H9 (cell line): ENCODE measurements at regions not wholly inside any gene's neighbourhood (a gene's known extent, or its start where the extent isn't known, plus 50 kb on each side); places are given as distances from the start of the nearest gene placed in this dataset.

ENCODE experiments used
- DNase-seq: peaks from one replicate; pipeline ENCODE4 v3.0.0-alpha.2; 2017
- H2AFZ ChIP-seq: one replicate; pipeline ENCODE4 v1.6.1; 2013; ENCODE audit warnings: mild to moderate bottlenecking, low read length, control low read depth, moderate library complexity
- H2AK5ac ChIP-seq: 2 replicates; pipeline ENCODE4 v1.6.1; 2013; ENCODE audit warnings: low read length, control low read depth, mixed read lengths; ENCODE audit not compliant: insufficient read length
- H2BK120ac ChIP-seq: one replicate; pipeline ENCODE4 v1.6.1; 2013; ENCODE audit warnings: low read depth, mild to moderate bottlenecking, low read length, control low read depth, inconsistent platforms; ENCODE audit not compliant: poor library complexity, severe bottlenecking
- H2BK12ac ChIP-seq: 2 replicates; pipeline ENCODE4 v1.6.1; 2013; ENCODE audit warnings: low read length, control low read depth, mixed read lengths, low read depth; ENCODE audit not compliant: insufficient read length
- H2BK15ac ChIP-seq: 2 replicates; pipeline ENCODE4 v1.6.1; 2013; ENCODE audit warnings: low read depth, low read length, control low read depth
- H2BK20ac ChIP-seq: one replicate; pipeline ENCODE4 v1.6.1; 2013; ENCODE audit warnings: low read depth, mild to moderate bottlenecking, low read length, control low read depth, inconsistent platforms; ENCODE audit not compliant: poor library complexity, severe bottlenecking
- H2BK5ac ChIP-seq: 2 replicates; pipeline ENCODE4 v1.6.1; 2013; ENCODE audit warnings: low read length, control low read depth, mixed read lengths; ENCODE audit not compliant: insufficient read length
- H3K14ac ChIP-seq: 2 replicates; pipeline ENCODE4 v1.6.1; 2013; ENCODE audit warnings: low read length, control low read depth; ENCODE audit not compliant: insufficient read depth
- H3K18ac ChIP-seq: 2 replicates; pipeline ENCODE4 v1.6.1; 2013; ENCODE audit warnings: low read depth, mild to moderate bottlenecking, mixed read lengths, low read length, control low read depth; ENCODE audit not compliant: insufficient read length
- H3K23ac ChIP-seq: 2 replicates; pipeline ENCODE4 v1.6.1; 2013; ENCODE audit warnings: low read length, control low read depth, mixed read lengths, low read depth; ENCODE audit not compliant: insufficient read length
- H3K23me2 ChIP-seq: 2 replicates; pipeline ENCODE4 v1.6.1; 2013; ENCODE audit warnings: low read depth, mild to moderate bottlenecking, mixed read lengths, low read length, control low read depth; ENCODE audit not compliant: insufficient read length, poor library complexity, severe bottlenecking
- H3K27ac ChIP-seq: 2 replicates; pipeline ENCODE4 v1.5.1; 2013; ENCODE audit warnings: low read length, control low read depth, mixed read lengths, low read depth; ENCODE audit not compliant: insufficient read length
- H3K27me3 ChIP-seq: 2 replicates; pipeline ENCODE4 v1.6.1; 2013; ENCODE audit warnings: low read length, control low read depth, inconsistent platforms; ENCODE audit not compliant: insufficient read depth
- H3K4ac ChIP-seq: 2 replicates; pipeline ENCODE4 v1.6.1; 2013; ENCODE audit warnings: low read depth, mild to moderate bottlenecking, control low read depth, inconsistent platforms, low read length, moderate library complexity
- H3K4me1 ChIP-seq: 2 replicates; pipeline ENCODE4 v1.6.1; 2013; ENCODE audit warnings: low read length, control low read depth, inconsistent platforms; ENCODE audit not compliant: insufficient read depth
- H3K4me2 ChIP-seq: 2 replicates; pipeline ENCODE4 v1.6.1; 2013; ENCODE audit warnings: low read length, control low read depth, mixed read lengths; ENCODE audit not compliant: insufficient read length, insufficient read depth
- H3K56ac ChIP-seq: 2 replicates; pipeline ENCODE4 v1.6.1; 2013; ENCODE audit warnings: low read depth, mild to moderate bottlenecking, mixed read lengths, low read length, control low read depth; ENCODE audit not compliant: insufficient read length
- H3K79me1 ChIP-seq: 2 replicates; pipeline ENCODE4 v1.6.1; 2013; ENCODE audit warnings: low read depth, mild to moderate bottlenecking, moderate library complexity, low read length, control low read depth, inconsistent platforms; ENCODE audit not compliant: insufficient read depth, poor library complexity, severe bottlenecking
- H3K79me2 ChIP-seq: 2 replicates; pipeline ENCODE4 v1.6.1; 2013; ENCODE audit warnings: low read length, control low read depth, inconsistent platforms; ENCODE audit not compliant: insufficient read depth
- H3K9ac ChIP-seq: 2 replicates; pipeline ENCODE4 v1.6.1; 2013; ENCODE audit warnings: low read length, control low read depth, mixed read lengths; ENCODE audit not compliant: insufficient read length; ENCODE audit errors: extremely low read depth
- H3K9me3 ChIP-seq: one replicate; pipeline ENCODE4 v1.6.1; 2013; ENCODE audit warnings: low read depth, low read length, inconsistent platforms; ENCODE audit not compliant: control insufficient read depth
- H3T11ph ChIP-seq: one replicate; pipeline ENCODE4 v1.6.1; 2013; ENCODE audit warnings: mild to moderate bottlenecking, low read length, control low read depth, inconsistent platforms
- H4K20me1 ChIP-seq: one replicate; pipeline ENCODE4 v1.6.1; 2013; ENCODE audit not compliant: control insufficient read depth, insufficient read length, insufficient read depth
- H4K5ac ChIP-seq: 2 replicates; pipeline ENCODE4 v1.6.1; 2013; ENCODE audit warnings: low read depth, mild to moderate bottlenecking, mixed read lengths, low read length, control low read depth; ENCODE audit not compliant: insufficient read length
- H4K8ac ChIP-seq: replicated peaks from 2 replicates; pipeline ENCODE4 v1.6.1; 2013; ENCODE audit warnings: low read length, control low read depth, mixed read lengths, low read depth; ENCODE audit not compliant: insufficient read length
- H4K91ac ChIP-seq: 2 replicates; pipeline ENCODE4 v1.6.1; 2013; ENCODE audit warnings: low read depth, mild to moderate bottlenecking, moderate library complexity, mixed read lengths, low read length, control low read depth; ENCODE audit not compliant: insufficient read length
- H3K27ac Mint-ChIP-seq, 3 experiments: 2 replicates in 2 of 3; 3 replicates in 1 of 3; pipeline ENCODE4 v1.8.0; 2020 to 2021; ENCODE audit warnings: mixed read lengths in 3 of 3, mild to moderate bottlenecking in 1 of 3, moderate library complexity in 1 of 3
- H3K27me3 Mint-ChIP-seq: 2 replicates; pipeline ENCODE4 v1.8.0; 2021; ENCODE audit warnings: low read depth, mild to moderate bottlenecking, moderate library complexity, mixed read lengths
- H3K36me3 Mint-ChIP-seq, 3 experiments: 2 replicates in 2 of 3; 3 replicates in 1 of 3; pipeline ENCODE4 v1.8.0; 2020 to 2021; ENCODE audit warnings: low read depth in 3 of 3, mixed read lengths in 3 of 3; ENCODE audit not compliant: insufficient read depth in 1 of 3
- H3K4me1 Mint-ChIP-seq, 2 experiments: 2 replicates each; pipeline ENCODE4 v1.8.0; 2020; ENCODE audit warnings: mixed read lengths in 2 of 2
- H3K4me3 Mint-ChIP-seq, 2 experiments: 2 replicates in 1 of 2; 3 replicates in 1 of 2; pipeline ENCODE4 v1.8.0; 2020 to 2021; ENCODE audit warnings: mild to moderate bottlenecking in 2 of 2, mixed read lengths in 2 of 2, moderate library complexity in 1 of 2
- H3K9me3 Mint-ChIP-seq, 2 experiments: 2 replicates in 1 of 2; 3 replicates in 1 of 2; pipeline ENCODE4 v1.8.0; 2020; ENCODE audit warnings: mild to moderate bottlenecking in 2 of 2, mixed read lengths in 2 of 2, moderate library complexity in 1 of 2
- CTCF ChIP-seq: fragments of 200-600 bp; sonication (generic); conservative IDR thresholded peaks from 3 replicates; pipeline ENCODE4 v1.8.0; 2021; ENCODE audit warnings: antibody characterized with exemption, mild to moderate bottlenecking
- WGBS: extraction: QIAGEN DNeasy Blood & Tissue Kit; methylation state at CpG from one replicate; pipeline ENCODE4 v1.1.7; 2013; ENCODE audit warnings: missing lambda C conversion rate, low lambda C conversion rate, mixed read lengths; ENCODE audit not compliant: insufficient read length; ENCODE audit errors: extremely low coverage; 5-methylcytosine and 5-hydroxymethylcytosine counted together

GRCh38 chr5:58259685-58260152 lies 200.2 kb downstream of the PLK2 start:
- peaks cover 9 to 10% of the 10 kb centered on the region in 2 experiments for H3K4me1 Mint-ChIP-seq
- H3K14ac ChIP-seq, result no peak overlapping the region
- H3K23me2 ChIP-seq, result peaks cover 2% of the 10 kb centered on the region
- H3K27me3 Mint-ChIP-seq, result no peaks in the 10 kb centered on the region
- H2BK120ac ChIP-seq, result no peak overlapping the region
- H3T11ph ChIP-seq, result no peak overlapping the region
- WGBS, result no CpG with 5 or more reads among the region's 6 CpGs
- peaks cover 4% of the 10 kb centered on the region; the same call in 1 of the 2 replicates for H3K4me1 ChIP-seq
- no peaks in the 10 kb centered on the region for H3K36me3 Mint-ChIP-seq
- H3K56ac ChIP-seq, result no peak overlapping the region
- H3K23ac ChIP-seq, result no peak overlapping the region
- no peaks in the 10 kb centered on the region for H3K79me1 ChIP-seq
- H2AFZ ChIP-seq, result peak overlapping the region; percentile 86
- H2AK5ac ChIP-seq, result no peak overlapping the region
- no peak overlapping the region for H3K4me2 ChIP-seq
- no peaks in the 10 kb centered on the region for H3K27me3 ChIP-seq
- H3K9me3 Mint-ChIP-seq, result no peaks in the 10 kb centered on the region; a peak in 1 of 5 replicates
- no peak overlapping the region for H2BK12ac ChIP-seq
- H4K8ac ChIP-seq, result no peak overlapping the region
- no peak overlapping the region for H3K9ac ChIP-seq
- no peak overlapping the region for H3K18ac ChIP-seq
- peak overlapping the region; percentile 49 to 89 (median 80); a peak in 5 of 7 replicates for H3K27ac Mint-ChIP-seq
- peak; percentile 59 for DNase-seq
- H2BK5ac ChIP-seq, result no peak overlapping the region
- H3K27ac ChIP-seq, result no peak overlapping the region
- H4K20me1 ChIP-seq, result no peaks in the 10 kb centered on the region
- no peaks in the 10 kb centered on the region for H3K79me2 ChIP-seq
- H2BK20ac ChIP-seq, result no peak overlapping the region
- no peak overlapping the region for H3K4ac ChIP-seq
- H4K91ac ChIP-seq, result no peak overlapping the region
- no peak overlapping the region for H4K5ac ChIP-seq
- TF ChIP-seq CTCF, result no peak
- H3K9me3 ChIP-seq, result no peaks in the 10 kb centered on the region
- H3K4me3 Mint-ChIP-seq, result no peak overlapping the region
- no peak overlapping the region for H2BK15ac ChIP-seq
